H1 (cell line): ENCODE measurements at regions not wholly inside any gene's neighbourhood (a gene's known extent, or its start where the extent isn't known, plus 50 kb on each side); places are given as distances from the start of the nearest gene placed in this dataset.

ENCODE experiments used
- NANOG ChIP-seq: IDR thresholded peaks from 2 replicates; pipeline ENCODE4 v1.6.1; 2011; ENCODE audit warnings: low read length, low read depth, mild to moderate bottlenecking, inconsistent platforms; ENCODE audit not compliant: insufficient read depth, poor library complexity, severe bottlenecking
- POLR2A ChIP-seq, 2 experiments: IDR thresholded peaks; 1 replicate in 1 of 2; 2 replicates in 1 of 2; pipeline ENCODE4 v1.6.1; 2011; ENCODE audit warnings: low read depth in 2 of 2, low read length in 2 of 2, mild to moderate bottlenecking in 2 of 2; ENCODE audit errors: control extremely low read depth in 1 of 2
- RAD21 ChIP-seq, 2 experiments: IDR thresholded peaks in 1 of 2; conservative IDR thresholded peaks in 1 of 2; 2 replicates each; pipeline ENCODE4 v1.6.1; 2011; ENCODE audit warnings: low read depth in 2 of 2, low read length in 2 of 2, improper control_type of control experiment in 1 of 2, inconsistent platforms in 1 of 2, mild to moderate bottlenecking in 1 of 2, moderate library complexity in 1 of 2
- RFX5 ChIP-seq: IDR thresholded peaks from 2 replicates; pipeline ENCODE4 v1.6.1; 2011; ENCODE audit warnings: low read depth, low read length, improper control_type of control experiment, borderline replicate concordance
- SP4 ChIP-seq: IDR thresholded peaks from 2 replicates; pipeline ENCODE4 v1.6.1; 2012; ENCODE audit warnings: low read length, inconsistent platforms
- TF ChIP-seq, protein P1 (sequence below): fragments of 300-600 bp; sonication (generic); IDR thresholded peaks from 2 replicates; pipeline ENCODE4 v1.7.1; 2012; ENCODE audit warnings: low read length, moderate library complexity, mild to moderate bottlenecking, inconsistent platforms; ENCODE audit not compliant: insufficient replicate concordance
- TF ChIP-seq, protein P2 (sequence below), 3 experiments: IDR thresholded peaks; 1 replicate in 2 of 3; 2 replicates in 1 of 3; pipeline versions ENCODE4 v1.5.1 to v1.6.1; 2011; ENCODE audit warnings: low read length in 3 of 3, mild to moderate bottlenecking in 3 of 3, inconsistent platforms in 2 of 3, low read depth in 1 of 3, moderate library complexity in 1 of 3; ENCODE audit not compliant: insufficient read depth in 1 of 3; ENCODE audit errors: control extremely low read depth in 1 of 3
- TF ChIP-seq, protein P3 (sequence below): IDR thresholded peaks from 2 replicates; pipeline ENCODE4 v1.6.1; 2012; ENCODE audit warnings: inconsistent platforms

DNA sequence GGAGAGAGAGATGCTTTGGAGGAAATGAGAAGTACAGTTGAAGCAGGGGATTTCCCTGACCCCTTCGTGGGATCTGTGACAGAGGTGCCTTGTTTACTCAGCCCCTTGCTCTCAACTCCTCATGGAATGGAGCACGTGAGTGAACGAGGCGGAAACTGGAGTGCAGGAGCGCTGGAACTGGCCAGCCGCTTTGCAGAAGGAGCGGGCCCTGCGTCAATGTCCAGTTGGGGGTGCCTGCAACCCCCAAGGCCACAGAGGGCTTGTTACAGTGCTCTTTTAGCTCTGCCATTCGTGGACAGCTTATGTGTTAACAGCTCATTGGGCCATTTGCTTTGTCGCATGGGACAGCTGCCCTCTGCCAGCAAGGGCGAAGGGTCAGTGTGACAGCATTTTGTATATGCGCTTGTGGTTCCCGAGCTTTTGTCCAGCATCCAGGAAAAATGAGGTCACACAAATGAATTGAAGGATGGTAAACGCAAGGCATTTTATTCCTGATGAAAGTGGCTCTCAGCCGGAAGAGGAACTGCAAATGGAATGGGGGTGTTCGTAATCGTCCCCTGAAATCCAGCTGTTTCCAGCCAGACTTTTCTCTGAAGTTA is 1395.1 kb downstream of the CDH8 start (continued):
- TF ChIP-seq, protein P1, sequence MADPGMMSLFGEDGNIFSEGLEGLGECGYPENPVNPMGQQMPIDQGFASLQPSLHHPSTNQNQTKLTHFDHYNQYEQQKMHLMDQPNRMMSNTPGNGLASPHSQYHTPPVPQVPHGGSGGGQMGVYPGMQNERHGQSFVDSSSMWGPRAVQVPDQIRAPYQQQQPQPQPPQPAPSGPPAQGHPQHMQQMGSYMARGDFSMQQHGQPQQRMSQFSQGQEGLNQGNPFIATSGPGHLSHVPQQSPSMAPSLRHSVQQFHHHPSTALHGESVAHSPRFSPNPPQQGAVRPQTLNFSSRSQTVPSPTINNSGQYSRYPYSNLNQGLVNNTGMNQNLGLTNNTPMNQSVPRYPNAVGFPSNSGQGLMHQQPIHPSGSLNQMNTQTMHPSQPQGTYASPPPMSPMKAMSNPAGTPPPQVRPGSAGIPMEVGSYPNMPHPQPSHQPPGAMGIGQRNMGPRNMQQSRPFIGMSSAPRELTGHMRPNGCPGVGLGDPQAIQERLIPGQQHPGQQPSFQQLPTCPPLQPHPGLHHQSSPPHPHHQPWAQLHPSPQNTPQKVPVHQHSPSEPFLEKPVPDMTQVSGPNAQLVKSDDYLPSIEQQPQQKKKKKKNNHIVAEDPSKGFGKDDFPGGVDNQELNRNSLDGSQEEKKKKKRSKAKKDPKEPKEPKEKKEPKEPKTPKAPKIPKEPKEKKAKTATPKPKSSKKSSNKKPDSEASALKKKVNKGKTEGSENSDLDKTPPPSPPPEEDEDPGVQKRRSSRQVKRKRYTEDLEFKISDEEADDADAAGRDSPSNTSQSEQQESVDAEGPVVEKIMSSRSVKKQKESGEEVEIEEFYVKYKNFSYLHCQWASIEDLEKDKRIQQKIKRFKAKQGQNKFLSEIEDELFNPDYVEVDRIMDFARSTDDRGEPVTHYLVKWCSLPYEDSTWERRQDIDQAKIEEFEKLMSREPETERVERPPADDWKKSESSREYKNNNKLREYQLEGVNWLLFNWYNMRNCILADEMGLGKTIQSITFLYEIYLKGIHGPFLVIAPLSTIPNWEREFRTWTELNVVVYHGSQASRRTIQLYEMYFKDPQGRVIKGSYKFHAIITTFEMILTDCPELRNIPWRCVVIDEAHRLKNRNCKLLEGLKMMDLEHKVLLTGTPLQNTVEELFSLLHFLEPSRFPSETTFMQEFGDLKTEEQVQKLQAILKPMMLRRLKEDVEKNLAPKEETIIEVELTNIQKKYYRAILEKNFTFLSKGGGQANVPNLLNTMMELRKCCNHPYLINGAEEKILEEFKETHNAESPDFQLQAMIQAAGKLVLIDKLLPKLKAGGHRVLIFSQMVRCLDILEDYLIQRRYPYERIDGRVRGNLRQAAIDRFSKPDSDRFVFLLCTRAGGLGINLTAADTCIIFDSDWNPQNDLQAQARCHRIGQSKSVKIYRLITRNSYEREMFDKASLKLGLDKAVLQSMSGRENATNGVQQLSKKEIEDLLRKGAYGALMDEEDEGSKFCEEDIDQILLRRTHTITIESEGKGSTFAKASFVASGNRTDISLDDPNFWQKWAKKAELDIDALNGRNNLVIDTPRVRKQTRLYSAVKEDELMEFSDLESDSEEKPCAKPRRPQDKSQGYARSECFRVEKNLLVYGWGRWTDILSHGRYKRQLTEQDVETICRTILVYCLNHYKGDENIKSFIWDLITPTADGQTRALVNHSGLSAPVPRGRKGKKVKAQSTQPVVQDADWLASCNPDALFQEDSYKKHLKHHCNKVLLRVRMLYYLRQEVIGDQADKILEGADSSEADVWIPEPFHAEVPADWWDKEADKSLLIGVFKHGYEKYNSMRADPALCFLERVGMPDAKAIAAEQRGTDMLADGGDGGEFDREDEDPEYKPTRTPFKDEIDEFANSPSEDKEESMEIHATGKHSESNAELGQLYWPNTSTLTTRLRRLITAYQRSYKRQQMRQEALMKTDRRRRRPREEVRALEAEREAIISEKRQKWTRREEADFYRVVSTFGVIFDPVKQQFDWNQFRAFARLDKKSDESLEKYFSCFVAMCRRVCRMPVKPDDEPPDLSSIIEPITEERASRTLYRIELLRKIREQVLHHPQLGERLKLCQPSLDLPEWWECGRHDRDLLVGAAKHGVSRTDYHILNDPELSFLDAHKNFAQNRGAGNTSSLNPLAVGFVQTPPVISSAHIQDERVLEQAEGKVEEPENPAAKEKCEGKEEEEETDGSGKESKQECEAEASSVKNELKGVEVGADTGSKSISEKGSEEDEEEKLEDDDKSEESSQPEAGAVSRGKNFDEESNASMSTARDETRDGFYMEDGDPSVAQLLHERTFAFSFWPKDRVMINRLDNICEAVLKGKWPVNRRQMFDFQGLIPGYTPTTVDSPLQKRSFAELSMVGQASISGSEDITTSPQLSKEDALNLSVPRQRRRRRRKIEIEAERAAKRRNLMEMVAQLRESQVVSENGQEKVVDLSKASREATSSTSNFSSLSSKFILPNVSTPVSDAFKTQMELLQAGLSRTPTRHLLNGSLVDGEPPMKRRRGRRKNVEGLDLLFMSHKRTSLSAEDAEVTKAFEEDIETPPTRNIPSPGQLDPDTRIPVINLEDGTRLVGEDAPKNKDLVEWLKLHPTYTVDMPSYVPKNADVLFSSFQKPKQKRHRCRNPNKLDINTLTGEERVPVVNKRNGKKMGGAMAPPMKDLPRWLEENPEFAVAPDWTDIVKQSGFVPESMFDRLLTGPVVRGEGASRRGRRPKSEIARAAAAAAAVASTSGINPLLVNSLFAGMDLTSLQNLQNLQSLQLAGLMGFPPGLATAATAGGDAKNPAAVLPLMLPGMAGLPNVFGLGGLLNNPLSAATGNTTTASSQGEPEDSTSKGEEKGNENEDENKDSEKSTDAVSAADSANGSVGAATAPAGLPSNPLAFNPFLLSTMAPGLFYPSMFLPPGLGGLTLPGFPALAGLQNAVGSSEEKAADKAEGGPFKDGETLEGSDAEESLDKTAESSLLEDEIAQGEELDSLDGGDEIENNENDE, result no peak
- TF ChIP-seq, protein P2, sequence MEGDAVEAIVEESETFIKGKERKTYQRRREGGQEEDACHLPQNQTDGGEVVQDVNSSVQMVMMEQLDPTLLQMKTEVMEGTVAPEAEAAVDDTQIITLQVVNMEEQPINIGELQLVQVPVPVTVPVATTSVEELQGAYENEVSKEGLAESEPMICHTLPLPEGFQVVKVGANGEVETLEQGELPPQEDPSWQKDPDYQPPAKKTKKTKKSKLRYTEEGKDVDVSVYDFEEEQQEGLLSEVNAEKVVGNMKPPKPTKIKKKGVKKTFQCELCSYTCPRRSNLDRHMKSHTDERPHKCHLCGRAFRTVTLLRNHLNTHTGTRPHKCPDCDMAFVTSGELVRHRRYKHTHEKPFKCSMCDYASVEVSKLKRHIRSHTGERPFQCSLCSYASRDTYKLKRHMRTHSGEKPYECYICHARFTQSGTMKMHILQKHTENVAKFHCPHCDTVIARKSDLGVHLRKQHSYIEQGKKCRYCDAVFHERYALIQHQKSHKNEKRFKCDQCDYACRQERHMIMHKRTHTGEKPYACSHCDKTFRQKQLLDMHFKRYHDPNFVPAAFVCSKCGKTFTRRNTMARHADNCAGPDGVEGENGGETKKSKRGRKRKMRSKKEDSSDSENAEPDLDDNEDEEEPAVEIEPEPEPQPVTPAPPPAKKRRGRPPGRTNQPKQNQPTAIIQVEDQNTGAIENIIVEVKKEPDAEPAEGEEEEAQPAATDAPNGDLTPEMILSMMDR (IDR thresholded peaks at IDR 0.05; ENCODE audit: control extremely low read depth in 1 of 3, insufficient read depth in 1 of 3, low read depth in 1 of 3, low read length in 3 of 3), result no peak
- no peak for TF ChIP-seq RFX5
- TF ChIP-seq SP4, result no peak
- TF ChIP-seq, protein P3, sequence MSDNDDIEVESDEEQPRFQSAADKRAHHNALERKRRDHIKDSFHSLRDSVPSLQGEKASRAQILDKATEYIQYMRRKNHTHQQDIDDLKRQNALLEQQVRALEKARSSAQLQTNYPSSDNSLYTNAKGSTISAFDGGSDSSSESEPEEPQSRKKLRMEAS, result no peak
- TF ChIP-seq RAD21 (IDR thresholded peaks at IDR 0.05 in 1 of 2, conservative IDR thresholded peaks at IDR 0.05 in 1 of 2; ENCODE audit: low read depth in 2 of 2, low read length in 2 of 2), result no peak
- TF ChIP-seq POLR2A (IDR thresholded peaks at IDR 0.05; ENCODE audit: control extremely low read depth in 1 of 2, low read depth in 2 of 2, low read length in 2 of 2), result no peak
- no peak for TF ChIP-seq NANOG
